ENCODE measurements at regions not wholly inside any gene's neighbourhood (a gene's known extent, or its start where the extent isn't known, plus 50 kb on each side); places are given as distances from the start of the nearest gene placed in this dataset.

DNA sequence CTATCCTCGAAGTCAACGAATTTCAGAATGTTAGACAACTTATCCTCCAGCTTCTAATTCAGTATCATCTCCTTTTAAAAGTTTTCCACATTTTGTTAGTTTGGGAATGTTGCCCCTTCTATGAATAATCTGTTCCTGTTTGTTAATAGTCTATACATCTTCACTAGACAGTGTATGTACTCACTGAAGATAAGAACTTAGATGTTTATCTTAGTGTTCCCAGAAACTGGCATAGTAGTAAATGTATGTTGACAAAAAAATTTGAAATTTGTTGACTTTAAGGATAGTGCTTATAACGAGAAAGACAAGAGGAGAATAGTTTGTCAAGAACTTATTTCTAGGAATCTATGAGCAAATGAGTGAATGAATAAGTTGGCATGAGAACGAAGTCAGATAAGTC, 162.0 kb upstream of the GULP1 start:
- H3K4me1 Mint-ChIP-seq, result no peaks in the 10 kb centered on the region

DNA sequence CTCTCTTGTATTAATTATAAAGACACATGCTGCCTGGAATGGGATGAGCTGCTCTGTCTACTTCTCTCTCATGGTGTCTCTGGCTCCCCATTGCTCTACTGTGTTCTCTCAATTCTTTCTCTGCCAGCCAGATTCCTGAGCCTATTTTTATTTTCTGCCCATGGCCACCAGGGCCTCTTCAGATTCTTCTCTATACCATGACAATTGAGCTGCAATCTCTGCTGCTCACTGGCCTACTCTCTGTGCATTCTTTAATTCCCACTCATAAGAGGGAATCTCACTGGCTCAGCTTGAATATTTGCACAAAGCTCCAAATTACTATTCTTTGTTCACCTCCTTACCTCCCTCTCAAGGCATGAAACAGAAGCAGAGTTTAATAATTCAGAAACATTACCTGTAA, 161.4 kb upstream of the GULP1 start:
- no peak overlapping the region for H2AFZ ChIP-seq (ENCODE audit: insufficient read depth, low read depth, low read length, poor library complexity, severe bottlenecking)
- H4K20me1 ChIP-seq (ENCODE audit: insufficient read depth, low read length), result no peaks in the 10 kb centered on the region
- DNase-seq, result no peak
- no peak overlapping the region for H3K4me2 ChIP-seq (replicated peaks; ENCODE audit: extremely low read depth, low read length, poor library complexity, severe bottlenecking)
- no peaks in the 10 kb centered on the region for H3K36me3 ChIP-seq (replicated peaks in 1 of 2; ENCODE audit: control insufficient read depth in 1 of 2, insufficient read depth in 2 of 2, low read length in 2 of 2)
- no peaks in the 10 kb centered on the region for H3K79me2 ChIP-seq (ENCODE audit: insufficient read depth, low read length)
- no peaks in the 10 kb centered on the region for H3K4me1 Mint-ChIP-seq
- TF ChIP-seq, protein P1, sequence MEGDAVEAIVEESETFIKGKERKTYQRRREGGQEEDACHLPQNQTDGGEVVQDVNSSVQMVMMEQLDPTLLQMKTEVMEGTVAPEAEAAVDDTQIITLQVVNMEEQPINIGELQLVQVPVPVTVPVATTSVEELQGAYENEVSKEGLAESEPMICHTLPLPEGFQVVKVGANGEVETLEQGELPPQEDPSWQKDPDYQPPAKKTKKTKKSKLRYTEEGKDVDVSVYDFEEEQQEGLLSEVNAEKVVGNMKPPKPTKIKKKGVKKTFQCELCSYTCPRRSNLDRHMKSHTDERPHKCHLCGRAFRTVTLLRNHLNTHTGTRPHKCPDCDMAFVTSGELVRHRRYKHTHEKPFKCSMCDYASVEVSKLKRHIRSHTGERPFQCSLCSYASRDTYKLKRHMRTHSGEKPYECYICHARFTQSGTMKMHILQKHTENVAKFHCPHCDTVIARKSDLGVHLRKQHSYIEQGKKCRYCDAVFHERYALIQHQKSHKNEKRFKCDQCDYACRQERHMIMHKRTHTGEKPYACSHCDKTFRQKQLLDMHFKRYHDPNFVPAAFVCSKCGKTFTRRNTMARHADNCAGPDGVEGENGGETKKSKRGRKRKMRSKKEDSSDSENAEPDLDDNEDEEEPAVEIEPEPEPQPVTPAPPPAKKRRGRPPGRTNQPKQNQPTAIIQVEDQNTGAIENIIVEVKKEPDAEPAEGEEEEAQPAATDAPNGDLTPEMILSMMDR (IDR thresholded peaks at IDR 0.05), result no peak
- no peaks in the 10 kb centered on the region for H3K4me1 ChIP-seq (ENCODE audit: control insufficient read depth in 1 of 2, insufficient read depth in 2 of 2, low read length in 2 of 2)
- H3K4me3 Mint-ChIP-seq, result no peak overlapping the region
- no peaks in the 10 kb centered on the region for H3K27me3 ChIP-seq (ENCODE audit: control insufficient read depth in 2 of 2, insufficient read depth in 2 of 2, low read length in 2 of 2)
- H3K9ac ChIP-seq (ENCODE audit: insufficient read depth, low read length, poor library complexity, severe bottlenecking), result no peak overlapping the region
- H3K36me3 Mint-ChIP-seq, result no peaks in the 10 kb centered on the region
- H3K4me3 ChIP-seq (replicated peaks in 1 of 3; ENCODE audit: low read depth in 2 of 3, low read length in 3 of 3), result no peak overlapping the region
- H3K27me3 Mint-ChIP-seq (ENCODE audit: low read depth in 3 of 3), result no peaks in the 10 kb centered on the region
- H3K9me3 ChIP-seq (replicated peaks in 1 of 2; ENCODE audit: control insufficient read depth in 1 of 2, insufficient read depth in 1 of 2, low read length in 2 of 2), result no peaks in the 10 kb centered on the region
- no peak overlapping the region for H3K27ac ChIP-seq (ENCODE audit: low read depth in 1 of 2, low read length in 2 of 2)
- no peaks in the 10 kb centered on the region for H3K9me3 Mint-ChIP-seq
- no peak overlapping the region for H3K27ac Mint-ChIP-seq
- intact Hi-C loops (cut with micrococcal nuclease), result no loop called here

More for the DNA sequence above, 162.0 kb upstream of the GULP1 start:
- Histone ChIP-seq H3K27ac (ENCODE audit: low read depth in 1 of 2, low read length in 2 of 2) (no peak overlapping the region), H3K4me3 (replicated peaks in 1 of 3; ENCODE audit: low read depth in 2 of 3, low read length in 3 of 3) (no peak overlapping the region), H3K27me3 (ENCODE audit: control insufficient read depth in 2 of 2, insufficient read depth in 2 of 2, low read length in 2 of 2) (no peaks in the 10 kb centered on the region), H2AFZ (ENCODE audit: insufficient read depth, low read depth, low read length, poor library complexity, severe bottlenecking) (no peak overlapping the region), H3K79me2 (ENCODE audit: insufficient read depth, low read length) (no peaks in the 10 kb centered on the region), H3K9ac (ENCODE audit: insufficient read depth, low read length, poor library complexity, severe bottlenecking) (no peak overlapping the region), H4K20me1 (ENCODE audit: insufficient read depth, low read length) (no peaks in the 10 kb centered on the region), H3K4me1 (ENCODE audit: control insufficient read depth in 1 of 2, insufficient read depth in 2 of 2, low read length in 2 of 2) (no peaks in the 10 kb centered on the region), H3K9me3 (replicated peaks in 1 of 2; ENCODE audit: control insufficient read depth in 1 of 2, insufficient read depth in 1 of 2, low read length in 2 of 2) (no peaks in the 10 kb centered on the region), H3K4me2 (replicated peaks; ENCODE audit: extremely low read depth, low read length, poor library complexity, severe bottlenecking) (no peak overlapping the region), H3K36me3 (replicated peaks in 1 of 2; ENCODE audit: control insufficient read depth in 1 of 2, insufficient read depth in 2 of 2, low read length in 2 of 2) (no peaks in the 10 kb centered on the region)
- Mint-ChIP-seq H3K4me3 (no peak overlapping the region), H3K36me3 (no peaks in the 10 kb centered on the region), H3K9me3 (no peaks in the 10 kb centered on the region), H3K27me3 (ENCODE audit: low read depth in 3 of 3) (no peaks in the 10 kb centered on the region), H3K27ac (no peak overlapping the region)
- TF ChIP-seq, protein P1 (IDR thresholded peaks at IDR 0.05), result no peak
- intact Hi-C loops (cut with micrococcal nuclease), result no loop called here
- no peak for DNase-seq
- no CpG with 5 or more reads among the region's 4 CpGs for WGBS (ENCODE audit: insufficient coverage)

Data from CD14-positive monocyte (primary cell).